ENCODE measurements at regions not wholly inside any gene's neighbourhood (a gene's known extent, or its start where the extent isn't known, plus 50 kb on each side); places are given as distances from the start of the nearest gene placed in this dataset.

- TF ChIP-seq, protein P1, sequence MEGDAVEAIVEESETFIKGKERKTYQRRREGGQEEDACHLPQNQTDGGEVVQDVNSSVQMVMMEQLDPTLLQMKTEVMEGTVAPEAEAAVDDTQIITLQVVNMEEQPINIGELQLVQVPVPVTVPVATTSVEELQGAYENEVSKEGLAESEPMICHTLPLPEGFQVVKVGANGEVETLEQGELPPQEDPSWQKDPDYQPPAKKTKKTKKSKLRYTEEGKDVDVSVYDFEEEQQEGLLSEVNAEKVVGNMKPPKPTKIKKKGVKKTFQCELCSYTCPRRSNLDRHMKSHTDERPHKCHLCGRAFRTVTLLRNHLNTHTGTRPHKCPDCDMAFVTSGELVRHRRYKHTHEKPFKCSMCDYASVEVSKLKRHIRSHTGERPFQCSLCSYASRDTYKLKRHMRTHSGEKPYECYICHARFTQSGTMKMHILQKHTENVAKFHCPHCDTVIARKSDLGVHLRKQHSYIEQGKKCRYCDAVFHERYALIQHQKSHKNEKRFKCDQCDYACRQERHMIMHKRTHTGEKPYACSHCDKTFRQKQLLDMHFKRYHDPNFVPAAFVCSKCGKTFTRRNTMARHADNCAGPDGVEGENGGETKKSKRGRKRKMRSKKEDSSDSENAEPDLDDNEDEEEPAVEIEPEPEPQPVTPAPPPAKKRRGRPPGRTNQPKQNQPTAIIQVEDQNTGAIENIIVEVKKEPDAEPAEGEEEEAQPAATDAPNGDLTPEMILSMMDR (IDR thresholded peaks at IDR 0.05; ENCODE audit: insufficient read depth, low read depth, low read length): no peak
- TF ChIP-seq EZH2 (IDR thresholded peaks at IDR 0.05; ENCODE audit: insufficient read depth, low read length): no peak
Observed at GRCh38 chr3:6601374-6601773, 259.5 kb upstream of the GRM7 start.
